Ovary (tissue), 7 donors: ENCODE measurements at regions not wholly inside any gene's neighbourhood (a gene's known extent, or its start where the extent isn't known, plus 50 kb on each side); places are given as distances from the start of the nearest gene placed in this dataset.

Source experiments
- DNase-seq, 5 donors: peaks; one replicate each; pipeline ENCODE4 v3.0.0-alpha.2; 2019 to 2020
- H3K27ac ChIP-seq, 2 donors: fragments of 200-600 bp; one replicate each; pipeline versions ENCODE4 v1.5.1 to v1.8.0; 2019 to 2022
- H3K27me3 ChIP-seq: fragments of 200-600 bp; one replicate; pipeline ENCODE4 v1.8.0; 2022
- H3K36me3 ChIP-seq: fragments of 200-600 bp; sonication (generic); one replicate; pipeline ENCODE4 v1.5.1; 2019
- H3K4me1 ChIP-seq: one replicate; pipeline ENCODE4 v1.8.1; 2013; ENCODE audit warnings: mild to moderate bottlenecking, moderate library complexity; ENCODE audit not compliant: insufficient read depth
- H3K4me3 ChIP-seq: fragments of 200-600 bp; sonication (generic); one replicate; pipeline ENCODE4 v1.5.1; 2017
- H3K9me3 ChIP-seq, 2 donors: fragments of 200-600 bp in 1 of 2; sonication (generic) in 1 of 2; one replicate each; pipeline versions ENCODE4 v1.5.1 to v1.8.1; 2013 to 2019; ENCODE audit warnings: mild to moderate bottlenecking in 1 of 2, moderate library complexity in 1 of 2
- EP300 ChIP-seq: sonication (generic); formaldehyde crosslinking; IDR thresholded peaks from one replicate; pipeline ENCODE4 v1.6.1; 2017; ENCODE audit warnings: antibody characterized with exemption
- POLR2A ChIP-seq: fragments of 450-650 bp; IDR thresholded peaks from one replicate; pipeline ENCODE4 v1.6.1; 2017; ENCODE audit warnings: antibody characterized with exemption, mild to moderate bottlenecking, moderate library complexity
- WGBS, 3 donors: extraction: QIAGEN DNeasy Blood & Tissue Kit in 1 of 3; methylation state at CpG; one replicate each; pipeline versions ENCODE4 v1.1.5 to v1.1.7; 2013 to 2017; 5-methylcytosine and 5-hydroxymethylcytosine counted together
- intact Hi-C, 4 donors: fragments of 100-400 bp; cut with DNase I; formaldehyde crosslinking; loops; one replicate each; pipeline versions ENCODE4 v1.11.0 to v1.15.1; 2022 to 2023
- TF ChIP-seq, protein P1 (sequence below), 3 donors: fragments of 450-650 bp in 2 of 3; fragments of 200-600 bp in 1 of 3; IDR thresholded peaks; one replicate each; pipeline versions ENCODE4 v1.5.1 to v1.8.0; 2016 to 2022; ENCODE audit warnings: antibody characterized with exemption in 3 of 3, mild to moderate bottlenecking in 1 of 3
- donor health status: DM: no; HTN: no; CAD: no; lungs with moderate emphysema.
- donor health status: DM: no; HTN: no; CAD: no.
- donor health status: Bipolar disorder and iron deficiency.
- donor health status: DM: no; HTN: no; CAD: no.
- donor health status: DM: yes; HTN: yes; CAD: no.

DNA sequence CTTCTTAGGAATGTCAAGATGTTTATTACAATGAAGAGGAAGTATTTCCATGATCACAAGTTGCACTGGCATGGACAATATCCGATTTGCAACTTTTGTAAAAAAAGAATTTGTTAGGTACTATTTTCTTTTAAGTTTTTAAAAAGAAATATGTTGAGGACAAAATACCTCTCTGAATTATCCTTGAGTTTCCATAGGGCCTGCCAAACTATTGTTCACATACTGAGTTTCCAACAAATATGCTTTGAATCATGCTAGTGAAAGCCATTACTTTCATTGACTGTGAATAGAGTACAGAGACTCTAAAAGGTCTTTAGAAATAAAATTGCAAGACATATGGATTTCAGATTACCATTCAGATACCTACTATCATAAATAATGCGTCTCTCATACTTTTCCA is 566.1 kb downstream of the TMEM182 start:
- no peaks in the 10 kb centered on the region for H3K9me3 ChIP-seq
- H3K4me3 ChIP-seq, result no peak overlapping the region
- H3K27me3 ChIP-seq, result no peaks in the 10 kb centered on the region
- intact Hi-C loops, result no loop called here
- 76 to 85% (median 79%) methylated on average over 2 of the region's 2 CpGs for WGBS, 3 donors
- H3K4me1 ChIP-seq, result no peaks in the 10 kb centered on the region
- TF ChIP-seq POLR2A (no peak), EP300 (no peak)
- TF ChIP-seq, protein P1, sequence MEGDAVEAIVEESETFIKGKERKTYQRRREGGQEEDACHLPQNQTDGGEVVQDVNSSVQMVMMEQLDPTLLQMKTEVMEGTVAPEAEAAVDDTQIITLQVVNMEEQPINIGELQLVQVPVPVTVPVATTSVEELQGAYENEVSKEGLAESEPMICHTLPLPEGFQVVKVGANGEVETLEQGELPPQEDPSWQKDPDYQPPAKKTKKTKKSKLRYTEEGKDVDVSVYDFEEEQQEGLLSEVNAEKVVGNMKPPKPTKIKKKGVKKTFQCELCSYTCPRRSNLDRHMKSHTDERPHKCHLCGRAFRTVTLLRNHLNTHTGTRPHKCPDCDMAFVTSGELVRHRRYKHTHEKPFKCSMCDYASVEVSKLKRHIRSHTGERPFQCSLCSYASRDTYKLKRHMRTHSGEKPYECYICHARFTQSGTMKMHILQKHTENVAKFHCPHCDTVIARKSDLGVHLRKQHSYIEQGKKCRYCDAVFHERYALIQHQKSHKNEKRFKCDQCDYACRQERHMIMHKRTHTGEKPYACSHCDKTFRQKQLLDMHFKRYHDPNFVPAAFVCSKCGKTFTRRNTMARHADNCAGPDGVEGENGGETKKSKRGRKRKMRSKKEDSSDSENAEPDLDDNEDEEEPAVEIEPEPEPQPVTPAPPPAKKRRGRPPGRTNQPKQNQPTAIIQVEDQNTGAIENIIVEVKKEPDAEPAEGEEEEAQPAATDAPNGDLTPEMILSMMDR (IDR thresholded peaks at IDR 0.05), result no peak
- H3K27ac ChIP-seq, result no peak overlapping the region
- DNase-seq, result no peak
- no peaks in the 10 kb centered on the region for H3K36me3 ChIP-seq

- Histone ChIP-seq H3K36me3 (no peaks in the 10 kb centered on the region), H3K4me3 (no peak overlapping the region), H3K27ac (no peak overlapping the region), H3K9me3 (no peaks in the 10 kb centered on the region), H3K27me3 (no peaks in the 10 kb centered on the region), H3K4me1 (no peaks in the 10 kb centered on the region)
- 82 to 86% (median 84%) methylated on average over 2 of the region's 2 CpGs for WGBS, 3 donors
- no peak for DNase-seq
- TF ChIP-seq EP300, result no peak
- TF ChIP-seq, protein P1 (IDR thresholded peaks at IDR 0.05), result no peak
- TF ChIP-seq POLR2A, result no peak
- intact Hi-C loops, result no loop called here
Observed at GRCh38 chr2:103335403-103335802, 573.6 kb downstream of the TMEM182 start.

GRCh38 chr2:103338819-103339218 is 577.0 kb downstream of the TMEM182 start:
- TF ChIP-seq EP300, result no peak
- TF ChIP-seq POLR2A, result no peak
- TF ChIP-seq, protein P1 (IDR thresholded peaks at IDR 0.05), result no peak
- Histone ChIP-seq H3K36me3 (no peaks in the 10 kb centered on the region), H3K4me1 (no peaks in the 10 kb centered on the region), H3K9me3 (no peaks in the 10 kb centered on the region), H3K27me3 (no peaks in the 10 kb centered on the region), H3K4me3 (no peak overlapping the region), H3K27ac (no peak overlapping the region)
- WGBS, 3 donors, result 84 to 95% (median 93%) methylated on average over 1 of the region's 1 CpG
- intact Hi-C loops, result no loop called here
- no peak for DNase-seq

- Histone ChIP-seq H3K4me1 (no peaks in the 10 kb centered on the region), H3K4me3 (no peak overlapping the region), H3K27ac (no peak overlapping the region), H3K9me3 (no peaks in the 10 kb centered on the region), H3K27me3 (no peaks in the 10 kb centered on the region), H3K36me3 (no peaks in the 10 kb centered on the region)
- WGBS, 3 donors, result 71% methylated on average over 4 of the region's 4 CpGs
- no peak for DNase-seq
- TF ChIP-seq, protein P1 (IDR thresholded peaks at IDR 0.05), result no peak
- no peak for TF ChIP-seq POLR2A
- intact Hi-C loops, result no loop called here
Observed at GRCh38 chr2:103346780-103347179, 584.9 kb downstream of the TMEM182 start.

- H3K9me3 ChIP-seq, result no peaks in the 10 kb centered on the region
- H3K4me1 ChIP-seq, result no peaks in the 10 kb centered on the region
- H3K4me3 ChIP-seq, result no peak overlapping the region
- no peaks in the 10 kb centered on the region for H3K36me3 ChIP-seq
- H3K27me3 ChIP-seq, result no peaks in the 10 kb centered on the region
- intact Hi-C loops, result no loop called here
- 74 to 82% (median 76%) methylated on average over 10 of the region's 10 CpGs for WGBS, 3 donors
- no peak overlapping the region for H3K27ac ChIP-seq
- no peak for DNase-seq
- no peak for TF ChIP-seq EP300
- no peak for TF ChIP-seq POLR2A
- TF ChIP-seq, protein P1 (IDR thresholded peaks at IDR 0.05), result no peak
Observed at GRCh38 chr2:103353774-103354173, 591.9 kb downstream of the TMEM182 start.
